ENCODE measurements at regions not wholly inside any gene's neighbourhood (a gene's known extent, or its start where the extent isn't known, plus 50 kb on each side); places are given as distances from the start of the nearest gene placed in this dataset.
A peak's percentile ranks its signal among the peaks of the same experiment; 100 is the strongest.

GRCh38 chr6:21953831-21954801 lies 342.7 kb downstream of the PRL start:
- Histone ChIP-seq H3K4me3 (ENCODE audit: insufficient read depth, low read depth, low read length) (no peak overlapping the region), H3K4me2 (ENCODE audit: low read length) (peak overlapping the region; percentile 17), H2AFZ (ENCODE audit: low read depth, low read length) (no peak overlapping the region), H3K9ac (ENCODE audit: low read length) (peak overlapping the region; percentile 3), H3K27me3 (ENCODE audit: insufficient read depth, low read length) (no peaks in the 10 kb centered on the region), H4K20me1 (ENCODE audit: insufficient read depth, low read length) (no peaks in the 10 kb centered on the region), H3K79me2 (ENCODE audit: insufficient read depth, low read length) (no peaks in the 10 kb centered on the region), H3K9me3 (ENCODE audit: insufficient read depth, low read depth, low read length) (no peaks in the 10 kb centered on the region), H3K4me1 (ENCODE audit: insufficient read depth, low read length) (peaks cover 24% of the 10 kb centered on the region), H3K36me3 (ENCODE audit: insufficient read depth, low read length) (no peaks in the 10 kb centered on the region), H3K27ac (ENCODE audit: low read depth, low read length) (no peak overlapping the region)
- FAIRE-seq (no peak), DNase-seq (ENCODE audit: low read depth) (peak; percentile 86)
- TF ChIP-seq CTCF (IDR thresholded peaks at IDR 0.05; ENCODE audit: insufficient read depth, low read depth, low read length): no peak
- peaks cover 5% of the 10 kb centered on the region for H3K36me3 Mint-ChIP-seq (ENCODE audit: low read depth, unreplicated experiment)
- no peak overlapping the region for H3K4me3 Mint-ChIP-seq (ENCODE audit: unreplicated experiment)
- peak overlapping the region; percentile 43 for H3K27ac Mint-ChIP-seq (ENCODE audit: unreplicated experiment)
- no peaks in the 10 kb centered on the region for H3K27me3 Mint-ChIP-seq (ENCODE audit: low read depth, unreplicated experiment)
- H3K4me1 Mint-ChIP-seq (ENCODE audit: low read depth, unreplicated experiment): peaks cover 43% of the 10 kb centered on the region
- no peaks in the 10 kb centered on the region for H3K9me3 Mint-ChIP-seq (ENCODE audit: unreplicated experiment)

- Histone ChIP-seq H3K9me3 (ENCODE audit: insufficient read depth, low read depth, low read length) (no peaks in the 10 kb centered on the region), H4K20me1 (ENCODE audit: insufficient read depth, low read length) (no peaks in the 10 kb centered on the region), H3K27ac (ENCODE audit: low read depth, low read length) (no peak overlapping the region), H3K4me1 (ENCODE audit: insufficient read depth, low read length) (peaks cover 17% of the 10 kb centered on the region), H3K9ac (ENCODE audit: low read length) (no peak overlapping the region), H3K27me3 (ENCODE audit: insufficient read depth, low read length) (no peaks in the 10 kb centered on the region), H2AFZ (ENCODE audit: low read depth, low read length) (no peak overlapping the region), H3K36me3 (ENCODE audit: insufficient read depth, low read length) (no peaks in the 10 kb centered on the region), H3K79me2 (ENCODE audit: insufficient read depth, low read length) (no peaks in the 10 kb centered on the region), H3K4me2 (ENCODE audit: low read length) (no peak overlapping the region), H3K4me3 (ENCODE audit: insufficient read depth, low read depth, low read length) (no peak overlapping the region)
- H3K27ac Mint-ChIP-seq (ENCODE audit: unreplicated experiment): peak overlapping the region; percentile 70
- DNase-seq (ENCODE audit: low read depth): no peak
- TF ChIP-seq EZH2 (IDR thresholded peaks at IDR 0.05; ENCODE audit: insufficient read depth, low read length): no peak
- no peak for TF ChIP-seq CTCF (IDR thresholded peaks at IDR 0.05; ENCODE audit: insufficient read depth, low read depth, low read length)
- no peaks in the 10 kb centered on the region for H3K9me3 Mint-ChIP-seq (ENCODE audit: unreplicated experiment)
- FAIRE-seq: no peak
- peaks cover 5% of the 10 kb centered on the region for H3K36me3 Mint-ChIP-seq (ENCODE audit: low read depth, unreplicated experiment)
- H3K27me3 Mint-ChIP-seq (ENCODE audit: low read depth, unreplicated experiment): no peaks in the 10 kb centered on the region
- H3K4me3 Mint-ChIP-seq (ENCODE audit: unreplicated experiment): no peak overlapping the region
- peaks cover 34% of the 10 kb centered on the region for H3K4me1 Mint-ChIP-seq (ENCODE audit: low read depth, unreplicated experiment)
Measured at GRCh38 chr6:21955053-21955595, 341.7 kb downstream of the PRL start.

- Histone ChIP-seq H4K20me1 (ENCODE audit: insufficient read depth, low read length) (no peaks in the 10 kb centered on the region), H3K9ac (ENCODE audit: low read length) (no peak overlapping the region), H2AFZ (ENCODE audit: low read depth, low read length) (no peak overlapping the region), H3K36me3 (ENCODE audit: insufficient read depth, low read length) (no peaks in the 10 kb centered on the region), H3K4me1 (ENCODE audit: insufficient read depth, low read length) (peaks cover 11% of the 10 kb centered on the region), H3K9me3 (ENCODE audit: insufficient read depth, low read depth, low read length) (no peaks in the 10 kb centered on the region), H3K79me2 (ENCODE audit: insufficient read depth, low read length) (no peaks in the 10 kb centered on the region), H3K4me2 (ENCODE audit: low read length) (no peak overlapping the region), H3K4me3 (ENCODE audit: insufficient read depth, low read depth, low read length) (no peak overlapping the region), H3K27ac (ENCODE audit: low read depth, low read length) (no peak overlapping the region), H3K27me3 (ENCODE audit: insufficient read depth, low read length) (no peaks in the 10 kb centered on the region)
- H3K27ac Mint-ChIP-seq (ENCODE audit: unreplicated experiment): no peak overlapping the region
- H3K4me1 Mint-ChIP-seq (ENCODE audit: low read depth, unreplicated experiment): peaks cover 29% of the 10 kb centered on the region
- peaks cover 5% of the 10 kb centered on the region for H3K36me3 Mint-ChIP-seq (ENCODE audit: low read depth, unreplicated experiment)
- FAIRE-seq: no peak
- H3K9me3 Mint-ChIP-seq (ENCODE audit: unreplicated experiment): no peaks in the 10 kb centered on the region
- no peak for DNase-seq (ENCODE audit: low read depth)
- H3K27me3 Mint-ChIP-seq (ENCODE audit: low read depth, unreplicated experiment): no peaks in the 10 kb centered on the region
- no peak for TF ChIP-seq EZH2 (IDR thresholded peaks at IDR 0.05; ENCODE audit: insufficient read depth, low read length)
- no peak for TF ChIP-seq CTCF (IDR thresholded peaks at IDR 0.05; ENCODE audit: insufficient read depth, low read depth, low read length)
- no peak overlapping the region for H3K4me3 Mint-ChIP-seq (ENCODE audit: unreplicated experiment)
Measured at GRCh38 chr6:21955951-21956350, 340.9 kb downstream of the PRL start.
